ENCODE measurements at regions not wholly inside any gene's neighbourhood (a gene's known extent, or its start where the extent isn't known, plus 50 kb on each side); places are given as distances from the start of the nearest gene placed in this dataset.

DNA sequence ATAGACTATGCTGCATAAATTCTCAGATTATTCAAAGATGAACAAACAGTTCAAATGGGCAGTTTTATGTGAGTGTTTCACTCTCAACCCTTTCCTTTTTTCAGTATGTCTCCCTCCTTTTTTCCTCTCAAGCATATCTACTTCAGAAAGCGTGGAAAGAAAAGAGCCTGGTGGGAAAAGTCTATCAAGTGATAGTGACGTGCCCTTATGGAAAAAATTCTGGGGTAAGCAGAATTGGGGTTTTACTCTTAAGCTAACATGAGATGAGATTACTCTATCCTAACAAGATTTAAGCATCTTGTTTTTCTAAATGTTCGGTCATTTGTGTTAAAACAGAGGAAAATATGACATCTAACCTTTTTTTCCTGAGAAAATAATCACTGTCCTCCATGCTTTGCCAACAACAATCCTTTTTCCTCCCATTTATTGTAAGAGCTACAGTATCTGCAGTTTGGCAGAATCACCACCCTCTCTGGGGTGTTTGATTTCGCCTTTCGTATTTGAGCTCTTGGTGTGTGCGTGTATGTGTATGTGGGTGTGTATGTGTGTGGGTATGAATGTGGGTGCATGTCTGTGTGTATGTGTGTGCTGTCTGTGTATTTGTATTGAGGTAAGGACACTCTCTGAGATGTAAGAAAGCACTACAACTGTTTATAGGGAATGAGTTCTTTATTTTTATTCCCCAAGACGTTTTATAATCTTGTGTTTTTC lies 143.9 kb upstream of the L3MBTL4 start:
- intact Hi-C loops (cut with micrococcal nuclease) = no loop called here
- peaks cover 8% of the 10 kb centered on the region for H3K4me1 Mint-ChIP-seq (ENCODE audit: insufficient read depth, unreplicated experiment)
- ChIA-PET POLR2A (no interaction called here), CTCF (no interaction called here)
- no peaks in the 10 kb centered on the region for H3K27me3 Mint-ChIP-seq (ENCODE audit: insufficient read depth, unreplicated experiment)
- no peaks in the 10 kb centered on the region for H3K36me3 Mint-ChIP-seq (ENCODE audit: insufficient read depth, unreplicated experiment)
- TF ChIP-seq, protein P1, sequence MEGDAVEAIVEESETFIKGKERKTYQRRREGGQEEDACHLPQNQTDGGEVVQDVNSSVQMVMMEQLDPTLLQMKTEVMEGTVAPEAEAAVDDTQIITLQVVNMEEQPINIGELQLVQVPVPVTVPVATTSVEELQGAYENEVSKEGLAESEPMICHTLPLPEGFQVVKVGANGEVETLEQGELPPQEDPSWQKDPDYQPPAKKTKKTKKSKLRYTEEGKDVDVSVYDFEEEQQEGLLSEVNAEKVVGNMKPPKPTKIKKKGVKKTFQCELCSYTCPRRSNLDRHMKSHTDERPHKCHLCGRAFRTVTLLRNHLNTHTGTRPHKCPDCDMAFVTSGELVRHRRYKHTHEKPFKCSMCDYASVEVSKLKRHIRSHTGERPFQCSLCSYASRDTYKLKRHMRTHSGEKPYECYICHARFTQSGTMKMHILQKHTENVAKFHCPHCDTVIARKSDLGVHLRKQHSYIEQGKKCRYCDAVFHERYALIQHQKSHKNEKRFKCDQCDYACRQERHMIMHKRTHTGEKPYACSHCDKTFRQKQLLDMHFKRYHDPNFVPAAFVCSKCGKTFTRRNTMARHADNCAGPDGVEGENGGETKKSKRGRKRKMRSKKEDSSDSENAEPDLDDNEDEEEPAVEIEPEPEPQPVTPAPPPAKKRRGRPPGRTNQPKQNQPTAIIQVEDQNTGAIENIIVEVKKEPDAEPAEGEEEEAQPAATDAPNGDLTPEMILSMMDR (IDR thresholded peaks at IDR 0.05; ENCODE audit: unreplicated experiment) = no peak
- no peak for DNase-seq (ENCODE audit: unreplicated experiment)
- no peak overlapping the region for H3K27ac Mint-ChIP-seq (ENCODE audit: low read depth, unreplicated experiment)
- no peaks in the 10 kb centered on the region for H3K9me3 Mint-ChIP-seq (ENCODE audit: unreplicated experiment)
- no peak overlapping the region for H3K4me3 Mint-ChIP-seq (ENCODE audit: unreplicated experiment)
- BruUV-seq (replicated peaks) = no TSS peak

DNA sequence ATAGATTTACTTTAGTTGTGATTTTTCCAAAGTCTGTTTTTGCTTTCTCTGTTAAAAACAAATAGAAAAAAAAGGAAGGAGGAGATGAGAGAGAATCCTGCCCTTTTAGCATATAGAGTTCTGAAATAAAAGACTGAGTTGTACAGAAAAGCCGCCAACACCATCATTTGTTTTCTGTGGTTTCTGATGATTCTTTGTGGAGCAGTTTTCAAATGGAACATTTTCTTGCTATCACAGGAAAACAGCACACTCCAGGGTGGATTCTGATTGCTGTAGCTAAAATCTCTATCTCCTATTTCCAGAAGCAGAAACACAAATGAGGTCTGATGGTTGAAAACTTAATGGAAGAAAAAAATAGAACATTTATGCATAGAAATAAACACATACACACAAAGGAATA lies 144.6 kb upstream of the L3MBTL4 start:
- intact Hi-C loops (cut with micrococcal nuclease) = no loop called here
- peaks cover 8% of the 10 kb centered on the region for H3K4me1 Mint-ChIP-seq (ENCODE audit: insufficient read depth, unreplicated experiment)
- TF ChIP-seq, protein P1 (IDR thresholded peaks at IDR 0.05; ENCODE audit: unreplicated experiment) = no peak
- H3K9me3 Mint-ChIP-seq (ENCODE audit: unreplicated experiment) = no peaks in the 10 kb centered on the region
- no peak for DNase-seq (ENCODE audit: unreplicated experiment)
- BruUV-seq (replicated peaks) = no TSS peak
- ChIA-PET POLR2A (no interaction called here), CTCF (interaction anchor here (0.5 kb wide), 1 partner anchor 956 kb away, joined by 3 read pairs; no protein-coding TSS in a partner anchor)
- no peak overlapping the region for H3K27ac Mint-ChIP-seq (ENCODE audit: low read depth, unreplicated experiment)
- no peaks in the 10 kb centered on the region for H3K36me3 Mint-ChIP-seq (ENCODE audit: insufficient read depth, unreplicated experiment)
- H3K4me3 Mint-ChIP-seq (ENCODE audit: unreplicated experiment) = no peak overlapping the region
- no peaks in the 10 kb centered on the region for H3K27me3 Mint-ChIP-seq (ENCODE audit: insufficient read depth, unreplicated experiment)

DNA sequence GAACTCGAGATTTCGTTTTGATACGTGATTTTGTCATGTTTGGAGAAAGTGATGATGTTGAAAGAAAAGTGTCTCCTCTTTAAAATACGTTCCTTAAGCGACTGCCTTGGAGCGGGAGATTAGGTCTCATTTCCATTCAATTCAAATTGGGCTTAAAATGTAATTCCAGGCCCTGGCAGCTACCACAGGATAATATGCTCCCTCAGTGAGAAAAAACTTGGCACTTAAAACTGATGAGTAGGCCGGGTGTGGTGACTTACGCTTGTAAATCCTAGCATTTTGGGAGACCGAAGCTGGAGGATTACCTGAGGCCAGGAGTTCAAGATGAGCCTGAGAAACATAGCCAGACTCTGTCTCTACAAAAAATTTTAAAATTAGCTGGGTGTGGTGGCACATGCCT lies 146.3 kb upstream of the L3MBTL4 start:
- no peaks in the 10 kb centered on the region for H3K27me3 Mint-ChIP-seq (ENCODE audit: insufficient read depth, unreplicated experiment)
- intact Hi-C loops (cut with micrococcal nuclease) = loop anchor here (10.0 kb wide), 1 partner anchor 184 kb away; no protein-coding TSS in a partner anchor
- peaks cover 10% of the 10 kb centered on the region for H3K4me1 Mint-ChIP-seq (ENCODE audit: insufficient read depth, unreplicated experiment)
- H3K36me3 Mint-ChIP-seq (ENCODE audit: insufficient read depth, unreplicated experiment) = no peaks in the 10 kb centered on the region
- CTCF ChIA-PET = interaction anchor here (0.7 to 1.7 kb wide), 3 partner anchors 9 to 325 kb away, joined by 3 to 4 read pairs (median 4); no protein-coding TSS in a partner anchor
- no peak overlapping the region for H3K27ac Mint-ChIP-seq (ENCODE audit: low read depth, unreplicated experiment)
- TF ChIP-seq, protein P1 (IDR thresholded peaks at IDR 0.05; ENCODE audit: unreplicated experiment) = no peak
- peak; percentile 8 for DNase-seq (ENCODE audit: unreplicated experiment)
- no TSS peak for BruUV-seq (replicated peaks)
- no peaks in the 10 kb centered on the region for H3K9me3 Mint-ChIP-seq (ENCODE audit: unreplicated experiment)
- POLR2A ChIA-PET = interaction anchor here (0.6 to 0.8 kb wide), 2 partner anchors 118 to 590 kb away, joined by 3 read pairs; no protein-coding TSS in a partner anchor
- no peak overlapping the region for H3K4me3 Mint-ChIP-seq (ENCODE audit: unreplicated experiment)

DNA sequence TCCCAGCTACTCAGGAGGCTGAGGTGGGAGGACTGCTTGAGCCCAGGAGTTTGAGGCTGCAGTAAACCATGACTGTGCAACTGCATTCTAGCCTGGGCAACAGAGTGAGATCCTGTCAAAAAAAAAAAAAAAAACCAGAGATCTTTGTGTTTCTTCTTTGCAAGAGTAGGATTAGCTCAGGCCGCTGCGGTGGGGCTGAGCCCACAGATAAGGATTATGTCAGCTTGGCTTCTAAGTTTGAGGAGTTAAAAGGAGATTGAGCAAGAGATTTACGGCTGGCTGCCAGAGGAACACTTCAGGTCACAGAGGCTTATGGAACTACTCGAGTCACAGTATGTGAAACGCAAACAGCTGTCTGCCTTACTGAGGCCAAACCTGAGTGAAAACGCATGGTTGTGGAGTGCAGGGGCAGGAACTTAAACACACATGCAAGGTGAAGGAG lies 146.7 kb upstream of the L3MBTL4 start:
- ChIA-PET POLR2A (interaction anchor here (0.6 to 0.8 kb wide), 2 partner anchors 117 to 590 kb away, joined by 3 read pairs; no protein-coding TSS in a partner anchor), CTCF (interaction anchor here (0.5 to 1.7 kb wide), 3 partner anchors 18 to 324 kb away, joined by 3 to 4 read pairs (median 4); no protein-coding TSS in a partner anchor)
- Mint-ChIP-seq H3K27ac (ENCODE audit: low read depth, unreplicated experiment) (no peak overlapping the region), H3K4me1 (ENCODE audit: insufficient read depth, unreplicated experiment) (peaks cover 14% of the 10 kb centered on the region), H3K36me3 (ENCODE audit: insufficient read depth, unreplicated experiment) (no peaks in the 10 kb centered on the region), H3K9me3 (ENCODE audit: unreplicated experiment) (no peaks in the 10 kb centered on the region), H3K27me3 (ENCODE audit: insufficient read depth, unreplicated experiment) (no peaks in the 10 kb centered on the region), H3K4me3 (ENCODE audit: unreplicated experiment) (no peak overlapping the region)
- intact Hi-C loops (cut with micrococcal nuclease) = loop anchor here (10.0 kb wide), 1 partner anchor 183 kb away; no protein-coding TSS in a partner anchor
- BruUV-seq (replicated peaks) = no TSS peak
- DNase-seq (ENCODE audit: unreplicated experiment) = peak; percentile 38
- TF ChIP-seq, protein P1 (IDR thresholded peaks at IDR 0.05; ENCODE audit: unreplicated experiment) = no peak

All from MCF 10A (cell line).